HCT116 (cell line): ENCODE measurements at regions not wholly inside any gene's neighbourhood (a gene's known extent, or its start where the extent isn't known, plus 50 kb on each side); places are given as distances from the start of the nearest gene placed in this dataset.

Experiments used
- ATAC-seq: fragments of 200-7000 bp; cut with Tn5 transposase; 2 replicates; pipeline ENCODE4 v1.9.1; 2020; ENCODE audit warnings: mild to moderate bottlenecking, moderate library complexity
- BruUV-seq: library from RNA; stranded (reverse); fragments of 400-500 nt; replicated peaks from 2 replicates; lab custom pipeline; 2021; lab: Mats Ljungman, UMichigan
- CTCF ChIA-PET: fragments of 300-600 bp; sonication (Branson Sonifier 250); formaldehyde crosslinking; loops from one replicate; lab custom pipeline; 2021; ENCODE audit warnings: antibody characterized with exemption; lab: Charles Lee
- POLR2A ChIA-PET: fragments of 300-600, 350-600 bp; sonication (Branson Sonifier 250); formaldehyde crosslinking; loops from one replicate; lab custom pipeline; 2021; ENCODE audit warnings: antibody characterized with exemption; lab: Charles Lee
- RAD21 ChIA-PET, 2 experiments: fragments of 300-600 bp; sonication (Branson Sonifier 250); formaldehyde crosslinking; loops; one replicate each; lab custom pipeline; 2023; ENCODE audit warnings: low total read pairs in 2 of 2; ENCODE audit not compliant: uncharacterized antibody in 2 of 2, unreplicated experiment in 2 of 2, low non-redundant PET in 1 of 2; lab: Charles Lee
- DNase-seq: peaks from one replicate; pipeline ENCODE4 v3.0.0-alpha.2; 2010; ENCODE audit warnings: low read depth, low spot score
- H2AFZ ChIP-seq: fragments of 200-600 bp; shearing (Covaris generic), sonication (generic); 2 replicates; pipeline ENCODE4 v1.6.1; 2017; ENCODE audit warnings: low read depth, mixed run types, mixed read lengths, antibody characterized with exemption, low read length; ENCODE audit not compliant: poor library complexity, severe bottlenecking
- H3K27ac ChIP-seq: 2 replicates; pipeline ENCODE4 v1.5.1; 2012; ENCODE audit warnings: low read depth, low read length
- H3K27me3 ChIP-seq: fragments of 200-600 bp; sonication (generic); 2 replicates; pipeline ENCODE4 v1.6.1; 2016; ENCODE audit warnings: mixed run types, low read length, mixed read lengths; ENCODE audit not compliant: insufficient read depth
- H3K36me3 ChIP-seq, 2 experiments: fragments of 200-500 bp in 1 of 2; fragments of 200-600 bp in 1 of 2; sonication (Bioruptor generic) in 1 of 2; sonication (generic) in 1 of 2; 2 replicates each; pipeline versions ENCODE4 v1.5.1 to v1.6.1; 2014 to 2016; ENCODE audit warnings: low read length in 2 of 2, inconsistent platforms in 1 of 2, mixed read lengths in 1 of 2, mixed run types in 1 of 2; ENCODE audit not compliant: insufficient read depth in 2 of 2, control insufficient read depth in 1 of 2
- H3K4me1 ChIP-seq, 2 experiments: fragments of 200-600 bp in 1 of 2; sonication (generic) in 1 of 2; 2 replicates each; pipeline versions ENCODE4 v1.5.1 to v1.6.1; 2012 to 2017; ENCODE audit warnings: low read length in 2 of 2, inconsistent platforms in 1 of 2, mild to moderate bottlenecking in 1 of 2, mixed read lengths in 1 of 2, mixed run types in 1 of 2, moderate library complexity in 1 of 2; ENCODE audit not compliant: insufficient read depth in 2 of 2, control insufficient read depth in 1 of 2
- H3K4me2 ChIP-seq: fragments of 200-600 bp; sonication (generic); 2 replicates; pipeline ENCODE4 v1.6.1; 2017; ENCODE audit warnings: mixed run types, low read length, mixed read lengths
- H3K4me3 ChIP-seq, 2 experiments: fragments of 200-600 bp in 1 of 2; sonication (generic) in 1 of 2; replicated peaks in 1 of 2; 2 replicates each; pipeline ENCODE4 v1.5.1; 2011 to 2016; ENCODE audit warnings: low read length in 2 of 2, control low read depth in 1 of 2, low read depth in 1 of 2, mild to moderate bottlenecking in 1 of 2, mixed read lengths in 1 of 2, mixed run types in 1 of 2
- H3K79me2 ChIP-seq: fragments of 200-600 bp; sonication (generic); 2 replicates; pipeline ENCODE4 v1.6.1; 2017; ENCODE audit warnings: mild to moderate bottlenecking, mixed run types, low read length, moderate library complexity, mixed read lengths; ENCODE audit not compliant: insufficient read depth
- H3K9ac ChIP-seq: fragments of 200-600 bp; sonication (generic); 2 replicates; pipeline ENCODE4 v1.6.1; 2016; ENCODE audit warnings: low read length, mixed read lengths
- H3K9me2 ChIP-seq: fragments of 200-600 bp; sonication (generic), shearing (Covaris generic); 2 replicates; pipeline ENCODE4 v1.6.1; 2017; ENCODE audit warnings: mixed run types, mild to moderate bottlenecking, moderate library complexity; ENCODE audit not compliant: insufficient read depth
- H3K9me3 ChIP-seq, 2 experiments: fragments of 200-500 bp in 1 of 2; fragments of 200-600 bp in 1 of 2; sonication (Bioruptor generic) in 1 of 2; sonication (generic) in 1 of 2; 2 replicates each; pipeline ENCODE4 v1.6.1; 2014 to 2017; ENCODE audit warnings: low read length in 2 of 2, mixed read lengths in 2 of 2, inconsistent platforms in 1 of 2, low read depth in 1 of 2, mild to moderate bottlenecking in 1 of 2, mixed run types in 1 of 2, moderate library complexity in 1 of 2; ENCODE audit not compliant: control insufficient read depth in 1 of 2, insufficient read depth in 1 of 2
- H4K20me1 ChIP-seq: fragments of 200-600 bp; sonication (generic), shearing (Covaris generic); 2 replicates; pipeline ENCODE4 v1.6.1; 2017; ENCODE audit warnings: mixed run types, mild to moderate bottlenecking, moderate library complexity; ENCODE audit not compliant: insufficient read depth
- ATF3 ChIP-seq: IDR thresholded peaks from 2 replicates; pipeline ENCODE4 v1.6.1; 2012
- CEBPB ChIP-seq: IDR thresholded peaks from 2 replicates; pipeline ENCODE4 v1.6.1; 2012; ENCODE audit warnings: low read depth
- CTCF ChIP-seq, 3 experiments: fragments of 200-600 bp in 1 of 3; sonication (generic) in 1 of 3; IDR thresholded peaks in 2 of 3; conservative IDR thresholded peaks in 1 of 3; 2 replicates each; pipeline ENCODE4 v1.5.1; 2012 to 2017; ENCODE audit warnings: low read depth in 2 of 3, low read length in 2 of 3, antibody characterized with exemption in 1 of 3, borderline replicate concordance in 1 of 3, control low read depth in 1 of 3, mild to moderate bottlenecking in 1 of 3, mixed read lengths in 1 of 3, mixed run types in 1 of 3, moderate library complexity in 1 of 3; ENCODE audit not compliant: insufficient read depth in 1 of 3
- ELF1 ChIP-seq: IDR thresholded peaks from 2 replicates; pipeline ENCODE4 v1.6.1; 2012; ENCODE audit warnings: low read depth, borderline replicate concordance
- EZH2 ChIP-seq: fragments of 200-600 bp; sonication (generic); IDR thresholded peaks from 2 replicates; pipeline ENCODE4 v1.6.1; 2017; ENCODE audit warnings: antibody characterized with exemption, mixed run types
- EZH2phosphoT487 ChIP-seq: fragments of 200-600 bp; IDR thresholded peaks from 2 replicates; pipeline ENCODE4 v1.6.1; 2018; ENCODE audit warnings: antibody characterized with exemption, borderline replicate concordance
- FOSL1 ChIP-seq: IDR thresholded peaks from 2 replicates; pipeline ENCODE4 v1.6.1; 2012; ENCODE audit warnings: low read depth
- JUND ChIP-seq: IDR thresholded peaks from 2 replicates; pipeline ENCODE4 v1.6.1; 2012
- MAX ChIP-seq: IDR thresholded peaks from 2 replicates; pipeline ENCODE4 v1.6.1; 2012
- RAD21 ChIP-seq: IDR thresholded peaks from 2 replicates; pipeline ENCODE4 v1.6.1; 2012; ENCODE audit warnings: low read depth, mild to moderate bottlenecking
- REST ChIP-seq: IDR thresholded peaks from 2 replicates; pipeline ENCODE4 v1.6.1; 2012; ENCODE audit warnings: low read depth
- ZBTB33 ChIP-seq: IDR thresholded peaks from 2 replicates; pipeline ENCODE4 v1.6.1; 2011; ENCODE audit warnings: mild to moderate bottlenecking, low read length, moderate library complexity; ENCODE audit not compliant: insufficient replicate concordance; ENCODE audit errors: extremely low read depth
- ZFX ChIP-seq: fragments of 450-650 bp; IDR thresholded peaks from 2 replicates; pipeline ENCODE4 v1.6.1; 2017
- intact Hi-C: fragments of 100-400 bp; cut with micrococcal nuclease; formaldehyde crosslinking; loops from 2 replicates; pipeline ENCODE4 v1.10.0; 2022

GRCh38 chr15:62334536-62334935 is 169.5 kb upstream of the C2CD4B start:
- Histone ChIP-seq H3K9ac (no peak overlapping the region), H3K4me1 (no peaks in the 10 kb centered on the region), H3K27ac (no peak overlapping the region), H3K4me2 (no peak overlapping the region), H3K9me2 (no peaks in the 10 kb centered on the region), H3K79me2 (no peaks in the 10 kb centered on the region), H3K4me3 (no peak overlapping the region), H4K20me1 (no peaks in the 10 kb centered on the region), H3K36me3 (no peaks in the 10 kb centered on the region), H3K27me3 (no peaks in the 10 kb centered on the region), H3K9me3 (no peaks in the 10 kb centered on the region), H2AFZ (no peak overlapping the region)
- CTCF ChIA-PET, result interaction anchor here (2.0 kb wide), 1 partner anchor 10 kb away, joined by 7 read pairs; no protein-coding TSS in a partner anchor
- RAD21 ChIA-PET, result no interaction called here
- POLR2A ChIA-PET, result no interaction called here
- no peak for DNase-seq
- BruUV-seq, result no TSS peak
- no peak for TF ChIP-seq REST
- no peak for TF ChIP-seq CEBPB
- TF ChIP-seq CTCF (IDR thresholded peaks at IDR 0.05 in 2 of 3, conservative IDR thresholded peaks at IDR 0.05 in 1 of 3; ENCODE audit: borderline replicate concordance in 1 of 3, insufficient read depth in 1 of 3, low read depth in 2 of 3, low read length in 2 of 3), result no peak
- no peak for TF ChIP-seq ZFX
- TF ChIP-seq EZH2, result no peak
- TF ChIP-seq FOSL1, result no peak
- TF ChIP-seq JUND, result no peak
- no peak for TF ChIP-seq ZBTB33
- TF ChIP-seq ATF3, result no peak
- TF ChIP-seq RAD21, result no peak
- TF ChIP-seq EZH2phosphoT487, result no peak
- TF ChIP-seq MAX, result no peak
- TF ChIP-seq ELF1, result no peak
- intact Hi-C loops, result no loop called here
- ATAC-seq, result no peak
